ENCODE measurements at regions not wholly inside any gene's neighbourhood (a gene's known extent, or its start where the extent isn't known, plus 50 kb on each side); places are given as distances from the start of the nearest gene placed in this dataset.

DNA sequence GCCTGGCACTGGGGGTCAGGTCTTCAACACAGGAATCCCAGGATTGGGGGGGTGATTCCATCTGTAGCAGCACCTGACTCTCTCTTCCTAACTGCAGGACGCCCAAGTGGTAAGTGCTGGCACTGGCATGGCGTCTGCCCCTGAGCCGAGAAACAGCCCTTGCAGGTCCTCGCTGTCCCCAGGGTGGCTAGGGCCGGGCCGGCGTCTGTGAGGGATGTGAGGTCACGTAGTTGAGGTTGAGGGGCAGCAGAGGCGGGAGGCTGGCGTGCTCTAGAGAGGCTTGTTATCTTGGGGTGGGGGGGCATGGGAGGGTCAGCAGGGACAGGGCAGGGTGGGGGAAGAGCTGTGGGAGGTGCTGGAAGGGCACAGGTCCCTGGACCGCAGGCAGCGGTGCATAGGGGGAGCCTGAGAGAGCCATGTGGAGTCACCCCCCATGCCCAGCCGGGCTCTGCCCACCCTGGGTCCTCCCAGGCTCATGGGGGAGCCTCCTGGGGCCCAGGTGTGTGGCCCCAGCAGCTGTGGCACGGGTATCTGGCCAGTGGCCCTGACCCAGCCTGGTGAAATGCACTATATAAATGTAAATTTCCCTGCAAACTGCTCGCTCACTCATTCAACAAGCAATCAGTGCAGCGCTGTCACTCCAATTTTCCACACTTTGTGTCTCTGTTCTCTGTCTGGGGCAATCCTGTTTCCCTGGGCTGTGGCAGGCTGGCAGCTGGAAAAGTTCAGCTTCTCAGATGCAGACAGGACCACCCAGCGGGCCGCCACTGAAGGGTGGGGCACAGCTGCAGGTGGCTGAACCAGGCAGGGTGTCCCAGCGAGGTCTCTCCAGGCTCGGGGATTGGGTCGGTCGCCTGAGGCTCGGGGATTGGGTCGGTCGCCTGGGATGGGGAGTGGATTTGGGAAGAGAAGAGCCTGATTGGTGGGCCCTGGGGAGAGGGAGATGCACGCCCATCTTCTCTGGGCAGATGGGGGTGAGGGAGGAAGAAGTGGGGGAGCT, 102.2 kb upstream of the NKX1-1 start:
- no peak for DNase-seq

DNA sequence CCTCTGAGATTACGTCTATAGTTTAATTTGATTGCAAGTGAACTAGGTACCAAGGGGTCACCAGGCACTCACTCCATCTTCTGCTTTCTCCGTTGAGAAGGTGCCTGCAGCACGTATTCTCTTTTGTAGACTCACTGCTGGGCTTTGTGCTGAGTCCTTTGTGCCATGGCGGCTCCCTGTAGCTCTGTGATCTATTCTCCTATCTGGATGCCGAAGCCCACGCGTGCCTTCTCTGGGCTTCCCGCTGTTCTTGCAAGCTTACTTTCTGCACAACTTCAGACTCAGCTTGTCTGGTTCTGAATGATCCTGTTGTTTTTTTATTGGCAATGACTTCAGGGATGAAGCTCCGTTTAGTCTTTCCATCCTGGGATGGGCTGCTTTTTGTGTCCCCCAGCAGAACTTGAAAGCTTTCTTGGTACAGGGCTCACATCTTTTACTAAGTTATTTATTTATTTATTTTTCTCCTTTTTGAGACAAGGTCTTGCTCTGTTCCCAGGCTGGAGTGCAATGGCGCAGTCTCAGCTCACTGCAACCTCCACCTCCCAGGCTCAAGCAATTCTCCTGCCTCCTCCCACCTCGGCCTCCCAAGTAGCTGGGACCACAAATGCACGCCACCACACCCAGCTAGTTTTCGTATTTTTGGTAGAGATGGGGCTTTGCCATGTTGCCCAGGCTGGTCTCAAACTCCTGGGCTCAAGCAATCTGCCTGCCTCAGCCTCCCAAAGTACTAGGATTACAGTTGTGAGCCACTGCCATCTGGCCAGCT, 100.9 kb upstream of the NKX1-1 start:
- DNase-seq: no peak

DNA sequence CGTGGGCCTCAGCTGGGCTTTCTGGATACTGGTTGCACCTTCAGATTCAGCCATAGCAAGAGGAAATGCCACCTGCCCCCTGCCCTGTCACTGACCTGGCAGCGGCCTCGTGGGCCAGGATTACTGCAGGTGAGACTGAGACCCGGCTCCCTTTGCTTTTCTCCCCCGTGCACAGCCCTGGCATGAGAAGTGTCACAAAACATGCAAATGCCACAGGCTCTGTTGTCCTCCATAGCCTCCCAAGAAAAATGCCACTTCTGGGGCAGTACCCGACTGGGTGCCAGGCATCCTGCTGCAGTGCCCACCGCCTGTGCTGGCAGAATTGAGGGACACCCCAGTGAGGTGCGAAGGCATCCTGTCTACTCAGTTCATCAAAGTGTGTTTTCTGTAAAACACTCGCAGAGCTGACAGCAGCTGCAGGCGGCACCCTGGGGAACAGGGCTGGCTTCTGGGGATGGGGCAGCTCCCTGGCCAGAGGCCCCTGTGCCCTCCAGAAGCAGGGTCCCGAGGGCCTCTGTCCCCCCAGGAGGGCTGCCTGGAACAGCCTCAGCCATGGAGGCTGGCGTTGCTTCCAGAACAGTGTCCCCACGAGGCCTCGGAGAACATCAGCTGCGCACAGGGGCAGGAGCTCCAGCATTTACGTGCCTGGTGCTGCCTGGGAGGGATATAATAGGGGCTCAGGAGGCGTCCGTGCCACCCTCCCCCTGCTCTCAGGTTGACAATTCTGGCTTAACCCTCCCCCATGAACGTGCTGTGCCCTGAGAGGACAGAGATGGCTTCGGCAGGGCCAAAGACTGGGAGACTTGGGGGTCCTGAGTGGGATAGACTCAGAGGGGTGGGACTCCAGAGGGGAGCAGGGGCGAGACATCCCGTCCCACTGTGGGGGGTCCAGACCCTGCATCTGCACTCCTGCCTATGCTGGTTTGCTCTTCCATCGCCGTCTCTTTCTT, 99.5 kb upstream of the NKX1-1 start:
- peak; percentile 35 for DNase-seq

DNA sequence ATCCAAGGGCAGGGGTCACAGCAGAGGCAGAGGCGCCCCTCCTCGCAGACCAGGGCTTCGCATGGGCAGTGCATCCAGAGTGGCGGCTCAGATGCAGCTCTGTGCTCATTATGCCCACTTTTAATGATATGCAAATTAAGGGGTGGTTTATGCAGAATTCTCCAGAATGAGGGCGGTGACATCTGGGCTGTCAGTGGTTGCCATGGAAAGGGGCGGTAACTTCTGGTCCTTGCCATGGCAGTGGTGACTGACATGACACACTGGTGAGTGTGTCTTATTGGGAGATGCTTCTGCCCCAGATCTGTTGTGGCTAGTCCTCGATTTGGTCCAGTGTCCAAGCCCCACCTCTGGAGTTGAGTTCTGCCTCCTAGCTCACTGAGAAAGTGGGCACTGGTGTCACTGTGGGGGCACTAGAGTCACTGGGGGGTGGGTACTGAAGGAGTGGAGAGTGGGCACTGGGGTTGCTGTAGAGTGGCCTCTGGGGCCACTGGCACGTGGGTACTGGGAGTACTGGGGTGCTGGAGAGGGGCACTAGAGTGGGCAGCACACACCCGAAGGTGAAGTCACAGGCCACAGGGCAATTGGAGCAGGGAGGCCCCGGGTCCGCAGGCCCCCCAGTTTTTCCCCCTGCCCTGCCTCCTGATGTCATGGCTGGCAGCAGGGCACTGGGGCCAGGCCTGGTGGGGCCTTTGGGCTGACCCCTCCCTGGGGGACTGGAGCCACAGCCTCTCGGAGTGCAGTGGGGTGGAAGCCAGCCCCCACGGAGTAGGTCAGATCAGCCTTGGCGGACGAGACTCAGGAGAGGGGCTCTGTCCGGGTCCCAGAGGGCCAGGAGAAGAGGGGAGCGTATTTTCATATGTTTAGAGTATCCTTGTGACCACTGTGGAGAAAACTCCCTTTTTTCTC, 98.6 kb upstream of the NKX1-1 start:
- peak; percentile 29 for DNase-seq

DNA sequence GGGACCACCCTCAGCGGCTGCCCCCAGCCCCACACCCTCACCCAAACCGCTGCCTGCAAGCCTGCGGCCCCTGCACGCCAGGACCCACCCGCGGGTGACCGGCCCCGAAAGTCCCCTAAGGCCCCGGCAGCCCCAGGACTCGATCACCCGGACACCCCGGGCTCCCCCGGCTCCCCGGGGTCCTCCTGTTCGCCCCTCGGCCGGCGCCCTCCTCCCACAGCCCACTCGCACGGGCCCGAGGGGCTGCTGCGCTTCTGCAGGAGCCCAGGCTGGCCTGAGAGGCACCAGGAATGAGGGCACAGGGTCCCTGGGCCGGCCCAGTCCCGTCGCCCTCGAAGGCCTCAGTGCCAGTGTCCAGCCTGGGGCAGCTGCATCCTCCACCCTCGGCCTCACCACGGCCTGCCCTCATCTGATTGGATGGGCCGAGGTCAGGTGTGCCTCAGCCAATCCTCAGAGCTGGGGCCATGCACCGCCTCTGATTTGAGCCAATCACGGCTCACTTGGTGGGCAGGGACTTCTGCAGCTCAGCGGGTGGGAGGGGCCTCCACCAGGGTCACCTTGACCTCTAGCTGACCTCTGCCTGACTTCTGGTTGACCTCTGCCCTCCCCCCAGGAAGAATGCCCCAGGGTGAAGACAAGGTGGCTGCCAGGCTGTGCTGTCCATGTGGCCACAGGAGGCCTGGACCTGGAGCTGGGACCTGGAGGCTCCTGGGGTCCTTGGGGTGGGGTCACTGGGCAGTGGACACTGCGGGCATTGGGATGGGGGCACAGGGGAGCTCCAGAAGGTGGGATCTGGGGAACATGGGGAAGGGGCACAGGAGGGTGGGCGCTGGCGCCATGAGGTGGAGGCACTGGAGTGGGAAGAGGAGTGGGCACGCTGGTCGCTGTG, 97.6 kb upstream of the NKX1-1 start:
- DNase-seq: no peak

DNA sequence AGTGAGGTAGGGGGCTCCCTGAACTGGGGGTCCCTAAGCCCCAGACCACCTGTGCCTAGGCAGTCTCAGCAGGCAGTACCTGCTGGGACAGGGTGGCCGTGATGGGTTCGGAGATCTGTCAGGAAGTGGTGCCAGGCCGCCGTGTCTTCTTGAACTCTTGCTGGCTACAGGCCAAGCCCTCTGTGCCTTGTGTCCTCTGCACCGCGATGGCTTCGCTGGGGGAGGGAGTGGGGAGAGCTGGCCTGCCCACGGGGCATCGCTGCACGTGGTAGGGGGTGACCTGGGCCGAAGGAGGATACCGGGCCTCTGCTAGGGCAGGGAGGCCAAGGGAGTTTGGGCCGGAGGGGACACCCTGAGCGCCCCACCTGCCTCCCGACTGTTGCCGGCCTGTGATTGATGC, 96.7 kb upstream of the NKX1-1 start:
- DNase-seq: no peak

DNA sequence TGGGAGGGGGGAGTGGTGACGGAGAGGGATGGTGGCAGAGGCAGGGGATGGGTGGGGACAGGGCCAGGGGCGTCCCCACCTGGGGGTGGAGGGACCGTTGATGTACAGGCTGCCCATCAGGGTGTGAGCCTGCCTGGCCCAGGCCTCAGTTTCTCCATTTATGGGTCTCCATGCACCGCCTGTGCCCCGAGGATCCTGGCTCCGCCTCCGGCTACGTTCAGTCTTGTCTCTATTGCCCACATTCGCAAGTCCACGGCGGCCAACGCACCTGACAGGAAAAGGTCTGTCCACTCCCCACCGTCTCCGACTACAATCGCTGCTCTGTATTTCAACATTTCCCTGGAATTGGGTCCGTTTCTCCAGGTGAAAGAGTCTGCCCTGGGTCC, 96.3 kb upstream of the NKX1-1 start:
- no peak for DNase-seq

DNA sequence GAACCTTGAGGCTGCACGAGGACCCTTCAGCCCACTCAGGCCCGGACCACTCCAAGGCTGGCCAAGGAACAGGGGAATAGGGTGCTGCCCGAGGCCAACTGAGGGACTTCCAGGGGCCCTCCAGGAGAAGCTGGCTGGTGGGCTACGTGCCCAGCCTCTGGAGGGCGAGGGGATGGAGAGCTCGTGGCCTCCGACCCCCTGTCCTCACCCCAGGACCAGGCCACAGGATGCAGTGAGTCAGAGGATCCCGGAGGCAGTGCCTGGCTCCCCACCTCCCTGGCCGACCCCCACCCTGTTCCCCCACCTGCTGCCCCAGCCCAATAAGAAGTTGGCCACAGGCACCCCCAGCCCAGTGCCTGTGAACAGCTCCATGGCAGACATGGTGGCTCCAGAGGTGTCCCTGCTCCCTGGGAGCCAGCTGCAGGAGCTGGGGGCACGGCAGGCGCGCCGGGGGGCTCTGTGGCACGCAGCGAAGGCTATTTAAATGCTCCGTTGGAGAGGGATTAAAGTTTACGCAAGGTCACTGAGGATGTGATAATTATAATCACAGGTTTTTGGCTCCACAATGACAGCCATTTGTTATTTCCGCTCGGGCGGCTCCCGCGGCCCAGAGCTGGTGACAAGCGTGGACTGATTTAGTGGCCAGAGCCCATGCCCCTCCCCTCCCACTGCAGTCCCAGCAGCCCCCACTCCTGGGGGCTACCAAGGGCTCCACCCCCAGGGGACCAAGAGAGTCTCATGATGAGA, 95.7 kb upstream of the NKX1-1 start:
- DNase-seq: no peak

DNA sequence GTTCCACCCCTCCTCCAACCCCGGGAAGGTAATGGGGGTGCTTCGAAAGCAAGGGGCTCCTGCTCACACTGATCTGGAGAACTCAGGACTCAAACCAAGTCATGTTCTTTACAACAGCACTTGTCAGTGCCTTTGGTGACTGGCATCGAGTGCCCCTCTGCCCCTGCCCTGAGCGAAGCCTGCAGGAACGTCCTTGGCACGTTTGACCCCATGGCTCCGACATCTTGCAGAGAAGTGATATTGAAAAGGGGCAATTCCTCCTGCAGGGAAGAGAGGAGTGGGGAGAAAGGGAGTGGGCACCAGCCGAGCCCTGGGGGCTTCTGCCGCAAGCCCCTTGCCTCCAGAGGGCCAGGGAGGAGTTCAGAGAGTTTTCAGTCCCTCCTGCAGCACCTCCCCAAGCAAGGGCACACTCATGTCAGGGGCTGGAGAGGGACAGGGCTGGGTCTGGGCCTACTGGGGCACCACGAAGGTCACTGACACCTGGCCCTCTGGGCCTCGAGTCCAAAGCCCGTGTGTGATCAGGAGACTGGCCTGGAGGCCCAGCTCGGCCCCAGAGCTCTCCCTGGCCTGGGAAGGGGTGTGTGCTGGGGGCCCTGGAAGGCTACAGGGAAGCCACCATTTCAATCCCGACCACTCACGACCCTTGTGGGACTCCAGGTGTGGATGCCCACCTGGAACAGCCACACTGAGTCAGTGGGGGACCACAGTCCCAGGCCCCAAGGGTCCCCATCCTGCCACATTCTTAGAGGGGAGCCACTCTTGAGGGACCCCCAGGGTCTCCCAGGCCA, 94.9 kb upstream of the NKX1-1 start:
- DNase-seq: no peak

DNA sequence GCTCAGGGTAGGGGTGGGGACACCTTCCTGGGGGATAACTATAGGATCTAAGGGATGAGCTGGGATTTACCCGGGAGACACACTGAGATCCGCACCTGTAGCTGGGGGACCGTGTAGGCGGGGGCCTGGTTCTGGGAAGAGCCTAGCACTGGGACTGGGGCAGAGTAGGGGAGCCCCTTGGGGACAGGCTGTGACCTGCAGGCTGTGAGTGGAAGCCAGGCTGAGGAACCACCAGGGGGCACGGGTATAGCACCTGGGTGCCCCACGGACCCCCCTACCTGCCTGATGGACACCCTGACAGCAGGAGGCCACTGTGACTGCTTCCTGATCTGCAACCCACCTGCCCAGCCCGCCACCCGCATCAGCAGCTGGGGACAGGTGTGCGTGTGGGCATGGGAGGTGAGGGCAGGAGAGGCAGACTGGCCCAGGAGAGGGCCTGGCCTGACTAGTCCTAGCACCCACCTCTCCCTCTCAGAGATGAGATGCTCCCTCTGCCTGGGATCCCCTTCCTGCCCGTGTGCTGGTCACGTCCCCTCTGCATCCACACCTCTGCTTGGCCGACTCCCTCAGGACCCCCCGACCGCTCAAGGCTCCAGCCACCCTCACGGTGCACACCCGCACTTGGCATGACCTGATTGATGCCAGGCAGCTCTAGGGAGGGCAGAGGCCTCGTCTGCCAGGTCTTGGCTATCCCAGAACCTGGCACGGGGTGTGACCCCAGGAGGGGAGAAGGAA, 94.2 kb upstream of the NKX1-1 start:
- no peak for DNase-seq

DNA sequence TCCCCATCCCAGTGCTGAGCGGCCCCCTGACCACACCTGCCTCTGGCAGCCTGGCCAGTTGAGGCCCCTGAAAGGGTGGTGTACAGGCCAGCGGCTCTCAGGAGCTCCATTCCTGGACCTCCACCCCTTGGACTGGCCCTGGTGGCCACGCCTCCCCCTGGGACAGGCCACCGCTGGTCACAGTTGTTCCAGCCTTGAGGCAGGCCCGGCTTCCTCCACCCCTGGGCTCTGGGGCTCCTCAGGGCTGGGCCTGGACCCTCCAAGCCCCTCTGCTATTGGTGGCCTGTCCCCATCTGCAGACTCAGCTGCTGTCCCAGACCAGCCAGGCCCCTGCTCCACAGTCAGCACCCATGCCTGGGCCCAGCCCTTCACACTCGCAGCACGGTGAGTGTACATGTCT, 93.2 kb upstream of the NKX1-1 start:
- no peak for DNase-seq

DNA sequence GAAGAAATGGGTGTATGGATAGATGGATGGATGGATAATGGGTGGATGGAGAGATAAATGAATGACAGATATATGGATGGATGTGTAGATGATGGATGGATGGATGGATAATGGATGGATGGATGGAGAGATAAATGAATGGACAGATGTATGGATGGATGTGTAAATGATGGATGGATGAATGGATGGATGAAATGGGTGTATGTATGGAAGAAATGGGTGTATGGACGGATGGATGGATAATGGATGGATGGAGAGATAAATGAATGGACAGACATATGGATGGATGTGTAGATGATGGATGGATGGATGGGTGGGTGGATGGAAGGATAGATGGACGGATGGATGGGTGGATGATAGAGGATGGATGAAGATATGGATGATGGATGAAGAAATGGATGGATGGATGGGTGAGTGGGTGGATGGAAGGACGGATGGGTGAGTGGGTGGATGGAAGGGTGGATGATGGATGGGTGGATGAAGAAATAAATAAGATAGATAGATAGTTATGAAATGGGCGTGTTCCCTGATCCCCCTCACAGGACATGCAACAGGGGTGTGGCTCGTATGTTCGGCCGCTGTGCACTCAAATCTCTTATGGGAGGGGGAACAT, 91.1 kb upstream of the NKX1-1 start:
- DNase-seq: no peak

DNA sequence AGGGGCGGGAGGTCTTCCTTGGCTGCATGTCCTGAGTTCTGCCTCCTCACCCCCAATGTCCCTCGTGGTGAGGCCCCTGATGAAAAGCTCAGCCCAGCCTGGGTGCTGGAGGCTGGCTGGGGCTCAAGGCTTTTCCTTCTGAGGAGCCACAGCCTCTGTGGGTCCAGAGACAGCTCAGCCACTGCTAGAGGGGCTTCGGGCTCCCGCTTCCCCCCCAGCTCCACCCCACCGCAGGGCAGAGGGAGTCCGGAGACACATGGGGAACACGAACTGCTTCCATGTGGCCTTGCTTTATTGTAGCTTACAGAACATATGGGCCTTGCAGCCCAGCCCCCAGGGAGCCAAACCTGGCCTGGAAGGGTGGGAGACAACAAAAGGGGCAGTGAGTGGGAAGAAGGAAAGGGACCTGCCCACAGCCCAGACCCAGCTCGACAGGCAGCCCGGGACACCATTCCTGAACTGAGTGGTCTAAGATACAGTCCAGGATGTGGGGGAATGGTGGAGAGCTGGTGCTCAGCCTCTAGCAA, 89.9 kb upstream of the NKX1-1 start:
- DNase-seq: no peak

DNA sequence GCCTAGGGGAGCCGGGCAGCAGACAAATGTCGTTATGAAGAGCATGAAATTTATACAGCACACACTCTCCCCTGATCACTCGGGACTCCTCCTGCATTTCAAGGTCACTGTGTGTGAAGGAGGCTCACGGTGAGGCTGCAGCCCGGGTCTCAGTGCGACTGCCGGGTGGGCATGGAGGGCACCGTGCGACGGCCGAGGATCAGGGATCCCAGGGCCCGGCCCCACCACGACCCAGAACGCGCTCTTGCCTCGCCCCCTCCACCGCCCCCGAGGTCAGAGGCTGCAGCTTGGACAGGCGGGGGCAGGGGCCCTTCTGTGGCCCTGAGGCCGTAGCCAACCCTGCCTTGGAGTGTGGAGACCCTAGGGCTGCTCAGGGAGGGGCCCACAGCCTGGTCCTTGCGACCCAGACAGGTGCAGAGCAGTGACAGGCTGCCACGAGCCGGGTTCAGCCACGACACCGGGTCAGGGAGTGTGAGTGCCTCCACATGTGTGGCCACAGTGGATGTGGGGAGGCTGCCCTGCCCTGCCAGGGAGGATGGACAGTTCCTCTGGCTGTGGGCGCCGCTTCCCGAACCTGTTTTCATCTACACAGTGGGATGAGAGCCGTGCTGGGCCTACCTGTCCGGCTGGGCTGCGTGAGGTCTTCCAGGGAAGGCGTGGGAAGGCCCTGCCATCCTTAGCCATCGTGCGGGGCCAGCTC, 89.3 kb upstream of the NKX1-1 start:
- no peak for DNase-seq

DNA sequence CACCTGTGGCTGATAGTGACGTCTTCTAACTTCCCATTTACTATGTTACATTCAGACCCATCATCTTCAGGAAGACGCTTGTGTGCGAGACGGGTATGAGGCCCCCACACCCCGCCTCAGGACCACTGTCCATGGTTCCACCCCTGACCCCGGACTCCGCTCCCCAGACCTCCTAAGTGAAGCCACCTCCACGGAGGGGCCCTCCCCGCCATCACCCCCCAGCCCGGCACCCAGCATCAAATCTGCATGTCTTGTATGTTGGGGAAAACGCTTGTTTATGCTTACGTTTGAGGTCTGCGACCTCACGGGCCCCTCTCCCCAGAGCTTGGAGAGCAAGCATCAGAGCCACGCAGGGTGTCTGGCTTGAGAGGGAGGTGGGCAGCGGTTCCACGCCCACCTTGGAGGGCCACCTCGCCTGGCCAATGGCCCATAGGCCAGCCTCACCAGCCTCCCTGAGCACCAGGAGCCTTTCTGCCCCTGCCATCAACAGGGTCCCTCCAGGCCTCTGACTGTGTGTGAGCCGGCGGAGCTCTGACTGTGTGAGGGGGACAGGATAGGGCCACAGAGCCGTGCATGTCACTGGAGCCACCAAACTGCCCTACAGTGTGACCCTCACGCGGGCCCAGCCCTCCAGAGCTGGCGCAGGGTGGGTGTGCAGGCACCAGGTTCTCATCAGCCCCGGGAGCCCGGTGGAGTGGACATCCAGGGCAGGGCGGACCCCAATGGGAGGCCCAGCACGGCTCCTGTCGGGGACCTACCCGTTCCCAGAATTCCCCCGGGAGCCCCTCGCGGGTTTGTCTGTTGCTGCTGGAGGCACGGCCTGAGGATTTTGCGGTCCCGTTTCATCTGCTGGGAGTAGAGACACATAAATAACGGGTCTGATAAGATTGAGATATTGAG, 88.4 kb upstream of the NKX1-1 start:
- DNase-seq: no peak

Measured in activated CD8-positive, alpha-beta memory T cell treated with anti-CD3 and anti-CD28 coated beads, Interleukin-2, amount 50 U/mL, for 48 hours (primary cell).